HG02938 (cell line): ENCODE measurements at regions not wholly inside any gene's neighbourhood (a gene's known extent, or its start where the extent isn't known, plus 50 kb on each side); places are given as distances from the start of the nearest gene placed in this dataset.

ENCODE experiments used
- ATAC-seq: cut with Tn5 transposase; IDR thresholded peaks from one replicate; pipeline ENCODE4 v1.9.1; 2021; ENCODE audit warnings: mild to moderate bottlenecking, moderate library complexity; ENCODE audit not compliant: unreplicated experiment

DNA sequence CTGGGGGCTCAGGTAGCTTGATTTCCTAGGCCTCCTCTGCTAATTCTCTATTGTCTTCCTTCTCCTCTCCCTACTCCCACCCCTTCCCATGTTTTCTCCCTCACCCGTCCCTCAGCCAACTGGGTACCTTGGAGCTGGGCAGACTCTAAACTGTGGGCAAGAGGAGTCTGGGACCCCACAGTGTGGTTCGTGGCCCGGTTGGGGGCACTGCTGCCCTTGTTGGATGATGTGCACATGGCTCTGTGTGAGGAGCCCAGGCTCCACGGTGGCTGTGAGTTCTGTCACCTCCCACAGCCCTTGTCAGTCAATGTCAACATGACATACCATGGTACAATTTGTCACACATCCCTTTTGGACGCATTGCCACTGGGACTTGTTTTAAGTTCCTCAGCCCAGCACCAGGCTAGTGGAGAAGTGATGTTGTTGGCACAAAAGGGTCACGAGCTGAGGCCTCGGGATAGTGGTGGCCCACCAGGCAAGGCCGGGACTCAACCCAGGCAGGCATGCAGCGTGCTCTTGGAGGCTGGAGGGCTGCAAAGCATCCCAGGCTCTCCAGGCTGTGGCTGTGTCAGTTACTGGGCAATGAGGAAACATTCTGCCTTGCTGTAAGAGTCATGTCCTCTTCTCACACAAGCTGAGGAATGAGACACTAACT lies 142.3 kb downstream of the TLE3 start:
- ATAC-seq = no peak

DNA sequence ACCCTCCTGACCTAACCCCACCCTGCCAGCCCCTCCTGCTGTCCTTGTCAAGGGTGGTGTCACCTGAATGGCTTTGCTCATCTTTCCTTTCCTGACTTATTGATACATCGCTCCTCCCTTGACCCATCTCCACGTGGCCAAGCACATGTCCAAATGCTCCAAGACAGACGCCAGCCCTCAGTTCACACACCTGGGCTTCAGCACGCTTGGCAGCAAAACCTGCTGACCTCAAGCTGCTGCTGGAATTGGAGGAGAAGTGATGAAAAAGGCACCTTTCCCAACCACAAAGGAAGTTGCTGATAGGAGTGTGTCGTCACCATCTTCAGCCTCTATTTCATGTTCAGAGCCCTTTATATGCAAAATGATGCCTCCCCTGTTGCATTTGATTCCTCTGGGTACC lies 141.3 kb downstream of the TLE3 start:
- ATAC-seq = no peak

- ATAC-seq = no peak
Observed at GRCh38 chr15:69957175-69957574, 140.5 kb downstream of the TLE3 start.

- no peak for ATAC-seq
Observed at GRCh38 chr15:69958496-69959084, 139.1 kb downstream of the TLE3 start.

DNA sequence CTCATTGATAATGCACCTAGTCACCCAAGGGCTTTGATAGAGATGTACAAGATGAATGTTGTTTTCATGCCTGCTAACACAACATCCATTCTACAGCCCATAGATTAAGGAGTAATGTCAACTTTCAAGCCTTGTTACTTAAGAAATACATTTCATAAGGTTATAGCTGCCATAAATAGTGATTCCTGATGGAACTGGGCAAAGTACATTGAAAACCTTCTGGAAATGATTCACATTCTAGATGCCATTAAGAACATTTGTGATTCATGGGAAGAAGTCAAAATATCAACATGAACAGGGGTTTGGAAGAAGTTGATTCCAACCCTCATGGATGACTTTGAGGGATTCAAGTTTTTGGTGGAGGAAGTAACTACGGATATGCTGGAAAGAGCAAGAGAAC lies 135.2 kb downstream of the TLE3 start:
- no peak for ATAC-seq

DNA sequence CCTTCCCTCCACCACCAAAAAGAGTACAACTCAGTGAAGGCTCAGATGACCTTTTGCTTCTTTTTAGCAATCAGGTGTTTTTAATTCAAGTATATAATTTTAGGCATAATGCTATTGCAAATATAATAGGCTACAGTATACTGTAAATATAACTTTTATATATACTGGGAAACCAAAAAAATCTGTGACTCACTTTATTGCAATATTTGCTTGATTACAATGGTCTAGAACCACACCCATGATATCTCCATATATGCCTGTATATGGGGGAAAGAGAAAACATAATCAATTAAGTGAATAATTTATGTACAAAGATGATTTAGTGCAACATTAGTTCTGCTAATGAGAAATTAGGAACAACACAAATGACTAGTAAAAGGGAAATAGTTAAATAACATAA lies 134.3 kb downstream of the TLE3 start:
- no peak for ATAC-seq

- ATAC-seq = no peak
Observed at GRCh38 chr15:69971771-69972170, 125.9 kb downstream of the TLE3 start.

- ATAC-seq = no peak
Observed at GRCh38 chr15:69972436-69972835, 125.3 kb downstream of the TLE3 start.

DNA sequence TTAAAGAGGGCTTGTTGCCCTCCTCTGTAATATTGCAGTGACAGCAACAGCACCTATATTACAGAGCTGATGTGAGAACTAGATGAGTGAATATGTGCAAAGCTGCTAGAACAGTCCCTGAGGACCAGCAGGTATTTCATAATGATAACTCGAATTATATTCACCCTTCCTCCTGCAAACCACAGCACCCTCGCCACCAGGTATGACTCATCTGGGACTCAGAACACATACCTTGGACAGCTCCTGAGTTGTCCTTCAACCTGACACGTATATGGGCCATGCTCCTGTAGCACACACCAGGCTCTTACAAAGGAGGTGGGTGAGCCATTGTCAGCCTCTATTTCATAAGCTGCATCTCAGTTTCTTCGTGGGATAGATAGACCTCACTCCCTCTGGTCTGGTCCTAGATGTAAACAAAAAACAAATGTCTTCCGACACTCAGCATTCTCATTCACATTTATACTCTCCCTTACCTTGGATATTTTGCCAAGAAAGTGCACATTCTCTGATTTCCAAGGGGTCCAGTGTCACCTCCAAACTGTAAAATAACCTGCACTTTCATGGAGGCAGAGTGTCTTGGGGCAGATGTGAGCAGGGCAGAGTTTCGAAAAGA lies 124.5 kb downstream of the TLE3 start:
- no peak for ATAC-seq

GRCh38 chr15:69973880-69974279 lies 123.8 kb downstream of the TLE3 start:
- ATAC-seq = no peak

DNA sequence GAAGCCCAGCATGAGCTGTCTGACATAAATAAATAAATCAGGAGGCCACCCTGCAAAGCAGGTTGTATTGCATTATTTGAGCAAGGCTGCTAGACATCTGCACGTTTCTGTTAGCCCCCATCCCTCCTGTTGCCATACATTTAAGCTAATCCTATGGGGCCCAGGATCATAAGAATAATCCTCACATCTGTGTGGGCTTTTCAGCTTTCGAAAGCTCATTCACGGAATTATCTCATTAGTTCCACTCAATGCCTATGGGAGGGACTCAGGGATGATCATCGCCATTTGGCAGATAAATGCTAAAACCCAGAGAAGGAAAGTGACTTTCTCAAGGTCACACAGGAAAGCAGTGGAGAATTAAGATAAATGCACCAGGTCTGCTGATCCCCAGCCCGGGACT lies 123.4 kb downstream of the TLE3 start:
- no peak for ATAC-seq

GRCh38 chr15:69976366-69976994 lies 121.2 kb downstream of the TLE3 start:
- no peak for ATAC-seq

DNA sequence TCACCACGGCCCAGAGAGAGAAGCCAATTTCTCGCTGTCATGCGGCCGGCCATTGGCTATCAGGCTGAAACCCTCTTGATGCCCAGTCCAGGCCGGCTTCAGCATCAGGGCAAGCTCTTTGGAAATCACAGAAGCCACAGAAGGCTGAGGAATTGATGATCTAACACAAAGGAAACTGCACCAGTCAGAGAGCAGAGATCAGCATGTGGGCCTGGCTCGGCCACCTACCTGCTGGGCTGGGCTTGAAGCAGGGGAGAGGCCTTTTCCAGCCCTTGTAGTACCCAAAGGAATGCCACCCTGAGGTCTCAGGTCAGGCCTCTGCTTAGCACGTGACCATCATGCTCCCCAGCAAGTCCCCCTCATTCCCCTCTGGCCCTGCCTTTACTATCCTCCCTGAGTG lies 119.1 kb downstream of the TLE3 start:
- no peak for ATAC-seq

DNA sequence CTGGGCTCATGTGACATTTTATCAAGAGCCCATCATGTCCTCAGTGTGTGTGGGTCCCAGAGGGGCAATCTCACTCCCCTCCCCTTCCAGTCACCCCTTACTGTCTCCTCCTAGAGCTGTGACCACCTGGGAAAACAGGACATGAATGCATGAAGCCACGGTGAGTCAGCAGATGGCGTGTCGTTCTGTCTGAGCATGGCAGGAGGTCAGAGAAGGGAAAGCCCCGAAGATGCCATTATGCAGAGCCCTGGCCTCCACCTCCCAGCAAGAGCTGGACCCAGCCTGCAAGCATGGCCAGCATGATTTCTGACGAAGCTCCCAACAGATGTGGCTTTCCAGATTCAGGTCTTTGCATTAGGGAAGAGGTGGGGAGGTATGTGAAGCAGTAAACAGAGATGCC lies 118.5 kb downstream of the TLE3 start:
- ATAC-seq = peak; percentile 42

GRCh38 chr15:69979783-69980182 lies 117.9 kb downstream of the TLE3 start:
- peak; percentile 78 for ATAC-seq

DNA sequence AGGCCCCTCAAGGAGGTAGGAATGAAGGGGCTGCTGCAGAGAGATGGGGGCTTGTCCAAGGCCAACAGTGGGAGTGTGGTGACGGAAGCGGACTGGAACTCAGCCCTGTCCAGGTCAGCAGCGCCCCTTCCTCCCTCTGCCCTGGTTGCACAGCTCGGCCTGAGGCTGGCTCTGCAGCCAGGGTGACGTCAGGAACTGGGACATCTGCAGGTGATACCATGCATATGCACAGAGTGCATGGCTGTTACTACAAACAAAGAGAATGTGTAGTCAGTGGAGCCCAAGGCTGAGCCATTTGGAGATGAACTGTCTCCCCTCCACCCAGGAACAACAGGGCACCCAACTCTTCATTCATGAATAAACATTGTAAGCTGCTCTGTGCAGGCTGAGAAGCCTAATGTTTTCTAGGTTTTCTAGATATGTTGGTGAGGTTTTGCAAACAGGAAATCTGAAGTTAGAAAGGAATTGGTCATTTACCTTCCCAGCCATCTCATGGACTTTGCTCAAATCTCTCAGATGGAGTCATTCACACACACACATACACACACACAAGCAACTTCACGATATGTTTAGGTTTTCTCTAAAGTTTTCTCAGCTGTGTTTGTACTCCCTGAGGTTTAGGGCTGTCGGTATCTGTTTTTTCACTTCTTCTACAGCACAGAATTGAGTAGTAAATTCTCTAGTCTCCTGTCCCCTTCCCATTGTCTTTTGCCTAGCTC lies 117.2 kb downstream of the TLE3 start:
- ATAC-seq = no peak

- no peak for ATAC-seq
Observed at GRCh38 chr15:69982037-69982436, 115.7 kb downstream of the TLE3 start.

DNA sequence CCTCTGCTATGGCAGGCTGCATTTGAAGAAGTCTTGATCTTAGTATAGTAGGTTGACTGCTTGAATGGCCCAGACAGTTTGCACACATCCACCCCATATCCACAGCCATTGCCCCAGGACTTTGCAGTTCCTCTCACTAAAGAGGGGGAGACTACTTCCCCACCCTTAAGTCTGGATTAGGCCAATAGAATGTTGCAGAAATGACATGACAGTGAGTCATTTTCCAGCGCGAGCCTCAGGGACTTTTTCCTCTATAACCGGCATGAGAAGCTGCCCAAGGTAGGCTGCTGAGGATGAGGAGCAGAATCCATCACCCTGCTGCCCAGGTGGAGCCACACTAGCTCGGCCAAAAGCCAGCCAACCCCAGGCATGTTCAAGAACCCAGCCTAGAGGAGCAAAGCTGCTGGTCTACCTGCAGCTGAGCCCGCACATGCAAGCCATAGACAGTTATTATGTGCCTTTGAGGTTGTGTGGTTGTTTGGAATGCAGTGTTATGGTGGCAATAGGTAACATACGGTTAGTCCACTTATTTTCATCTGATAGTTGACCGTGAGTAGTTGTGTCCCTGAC lies 113.9 kb downstream of the TLE3 start:
- no peak for ATAC-seq

DNA sequence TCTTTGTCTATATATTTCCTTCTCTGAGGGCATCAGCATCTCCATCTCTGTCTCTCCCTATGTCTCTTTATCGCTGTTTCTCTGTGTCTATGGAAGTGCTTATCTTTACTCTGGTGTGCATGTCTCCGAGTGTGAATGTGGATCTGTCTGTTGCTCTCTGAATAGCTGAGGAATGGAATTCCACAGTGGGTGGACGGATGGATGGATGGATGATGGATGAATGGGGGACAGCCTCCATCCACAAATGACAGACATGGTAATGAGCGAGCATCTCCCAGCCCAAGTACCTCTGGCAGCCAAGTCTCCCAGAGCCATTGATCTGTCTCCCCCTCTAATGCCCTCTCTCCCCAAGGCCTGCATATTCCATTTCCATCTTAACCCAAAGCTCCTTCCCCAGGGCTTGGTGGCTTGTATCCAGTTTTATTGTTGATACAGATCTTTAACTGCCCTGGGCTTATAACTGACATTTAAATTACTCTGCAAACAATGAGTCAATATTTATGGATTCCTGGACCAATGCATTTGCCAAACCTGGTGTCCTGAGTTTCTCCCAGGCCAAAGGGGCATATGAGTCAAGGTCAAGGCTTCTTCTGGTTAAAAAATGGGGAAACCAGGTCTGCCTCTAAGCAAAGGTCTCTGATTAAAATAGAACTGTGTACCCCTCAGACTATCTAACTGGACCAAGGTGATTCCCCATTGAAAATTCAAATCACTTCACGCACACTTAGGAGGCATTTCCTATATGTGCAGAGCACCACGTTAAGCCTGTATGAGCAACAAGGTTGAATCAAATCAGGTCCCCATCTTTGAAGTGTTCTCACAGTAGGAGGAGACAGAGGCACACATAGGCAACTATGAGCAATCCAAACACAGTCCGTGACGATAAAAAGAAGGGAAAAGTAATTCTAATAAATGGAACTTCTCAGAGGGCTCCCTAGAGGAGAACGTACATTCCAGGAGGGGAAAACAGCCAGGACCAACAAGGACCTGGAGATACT lies 109.9 kb downstream of the TLE3 start:
- ATAC-seq = no peak
